Cerebellar cortex (tissue), 1 donor: ENCODE measurements at regions not wholly inside any gene's neighbourhood (a gene's known extent, or its start where the extent isn't known, plus 50 kb on each side); places are given as distances from the start of the nearest gene placed in this dataset.
"Not testable (repeated sequence)": the region's sequence is repeated elsewhere in the genome, so short reads cannot be mapped to it uniquely, and the experiment has no call there.

Source experiments
- DNase-seq: peaks from one replicate; pipeline ENCODE4 v3.0.0-alpha.2; 2015; ENCODE audit warnings: low spot score

DNA sequence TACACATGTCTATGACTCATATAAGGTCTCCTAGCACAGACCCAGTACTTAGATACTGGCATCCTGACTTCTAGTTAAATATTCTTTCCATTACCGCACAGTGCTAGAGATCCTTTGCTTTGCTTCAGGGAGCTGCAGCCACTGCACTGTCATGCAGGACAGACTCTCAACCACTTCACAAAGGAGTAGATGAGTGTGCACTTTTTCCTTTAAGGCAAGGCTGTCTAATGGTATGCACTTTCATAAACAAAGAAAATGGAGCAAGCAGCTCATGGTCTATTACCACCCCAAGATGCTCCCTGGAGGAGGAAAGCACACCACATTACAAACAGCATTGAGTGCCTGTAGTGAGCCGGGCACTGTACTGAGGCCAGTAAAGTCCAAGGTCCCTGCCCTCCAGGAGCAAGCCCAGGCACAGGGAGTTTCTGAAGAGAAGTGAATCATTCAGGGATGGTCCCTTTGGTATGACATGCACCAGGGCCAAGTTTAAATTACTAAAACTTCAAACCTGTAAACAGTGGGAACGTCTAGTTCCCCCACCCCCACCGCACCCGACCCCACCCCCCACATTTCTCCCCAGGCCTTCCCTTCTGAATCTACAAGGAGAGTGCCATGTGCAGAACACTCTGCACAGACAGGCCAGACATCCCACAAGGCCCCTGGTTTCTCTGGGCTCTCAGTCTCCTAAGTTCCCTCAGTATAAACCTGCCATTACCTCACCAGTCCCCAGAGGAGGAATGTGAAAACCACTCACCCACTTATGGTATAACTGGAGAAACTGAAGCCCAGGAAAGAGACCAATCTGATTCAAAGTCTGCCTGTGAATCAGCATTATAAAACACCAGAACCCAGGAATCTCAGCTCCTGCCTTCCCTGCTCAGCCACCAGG is 107.8 kb upstream of the BCL6 start:
- DNase-seq, result no peak

GRCh38 chr3:187855131-187855530 is 109.9 kb upstream of the BCL6 start:
- no peak for DNase-seq

DNA sequence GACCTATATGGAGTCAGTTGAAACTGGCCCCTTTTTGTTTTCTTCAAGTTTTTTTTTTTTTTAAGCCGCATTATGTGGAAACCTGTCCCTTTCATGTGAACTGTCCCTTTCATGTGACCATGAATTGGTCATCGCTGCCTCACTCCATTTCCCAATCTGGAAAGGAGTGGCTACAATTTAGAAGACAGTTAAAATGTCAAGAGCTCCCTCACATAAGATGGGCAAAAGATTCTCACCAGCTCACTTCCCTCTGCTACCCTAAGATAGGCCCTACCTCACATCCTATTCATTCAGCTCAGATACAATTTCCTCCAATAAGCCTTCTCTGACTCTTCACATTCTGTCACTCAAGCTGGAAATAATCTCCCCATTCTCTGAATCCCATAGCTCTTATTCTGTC is 111.3 kb upstream of the BCL6 start:
- DNase-seq, result no peak

DNA sequence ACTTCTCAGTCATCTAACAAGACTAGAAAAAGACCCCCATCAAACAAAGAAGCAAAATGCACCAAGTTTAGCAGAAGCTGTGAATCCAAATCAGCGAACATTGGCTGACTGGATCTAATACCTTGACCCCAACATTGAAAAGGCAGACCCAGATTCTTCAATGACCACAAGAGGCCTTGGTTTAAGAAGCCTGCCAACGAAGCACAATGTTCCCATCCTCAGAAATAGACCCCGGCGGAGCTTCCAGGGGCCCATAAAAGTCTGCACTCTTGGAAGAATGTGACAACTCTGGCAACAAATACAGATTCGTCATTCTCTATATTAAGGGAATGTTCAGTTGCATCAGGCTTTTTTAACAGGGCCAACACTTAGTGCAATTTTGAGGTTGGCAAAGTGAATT is 112.8 kb upstream of the BCL6 start:
- no peak for DNase-seq

- DNase-seq, result no peak
Measured at GRCh38 chr3:187858711-187859110, 113.4 kb upstream of the BCL6 start.

DNA sequence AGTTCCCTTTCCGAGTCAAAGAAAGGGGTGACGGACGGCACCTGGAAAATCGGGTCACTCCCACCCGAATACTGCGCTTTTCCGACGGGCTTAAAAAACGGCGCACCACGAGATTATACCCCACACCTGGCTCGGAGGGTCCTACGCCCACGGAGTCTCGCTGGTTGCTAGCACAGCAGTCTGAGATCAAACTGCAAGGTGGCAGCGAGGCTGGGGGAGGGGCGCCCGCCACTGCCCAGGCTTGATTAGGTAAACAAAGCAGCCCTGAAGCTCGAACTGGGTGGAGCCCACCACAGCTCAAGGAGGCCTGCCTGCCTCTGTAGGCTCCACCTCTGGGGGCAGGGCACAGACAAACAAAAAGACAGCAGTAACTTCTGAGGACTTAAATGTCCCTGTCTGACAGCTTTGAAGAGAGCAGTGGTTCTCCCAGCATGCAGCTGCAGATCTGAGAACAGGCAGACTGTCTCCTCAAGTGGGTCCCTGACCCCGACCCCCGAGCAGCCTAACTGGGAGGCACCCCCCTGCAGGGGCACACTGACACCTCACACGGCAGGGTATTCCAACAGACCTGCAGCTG is 117.5 kb upstream of the BCL6 start:
- DNase-seq, result not testable (repeated sequence)

- no peak for DNase-seq
Measured at GRCh38 chr3:187870360-187871203, 125.3 kb upstream of the BCL6 start.

DNA sequence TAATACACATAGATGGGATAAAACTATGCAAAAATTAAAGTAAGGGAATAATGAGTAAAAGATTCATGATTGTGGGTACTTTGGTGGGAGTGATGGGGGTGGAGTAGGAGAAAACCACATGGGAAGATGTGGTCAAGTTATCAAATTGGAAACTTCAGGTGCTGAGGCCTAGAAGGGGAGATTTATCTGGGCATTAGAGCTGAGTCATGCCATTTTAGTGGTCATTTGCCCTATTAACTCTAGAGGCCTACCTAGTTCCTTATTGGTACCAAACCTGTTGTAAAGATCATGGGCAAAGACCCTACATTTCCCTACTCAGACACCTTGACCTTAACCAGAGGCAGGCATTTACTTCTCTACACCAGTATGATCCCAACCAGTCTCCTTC is 125.9 kb upstream of the BCL6 start:
- no peak for DNase-seq

- DNase-seq, result no peak
Measured at GRCh38 chr3:187871848-187872247, 126.6 kb upstream of the BCL6 start.

- DNase-seq, result no peak
Measured at GRCh38 chr3:187873843-187874242, 128.6 kb upstream of the BCL6 start.

- no peak for DNase-seq
Measured at GRCh38 chr3:187875863-187876262, 130.6 kb upstream of the BCL6 start.

DNA sequence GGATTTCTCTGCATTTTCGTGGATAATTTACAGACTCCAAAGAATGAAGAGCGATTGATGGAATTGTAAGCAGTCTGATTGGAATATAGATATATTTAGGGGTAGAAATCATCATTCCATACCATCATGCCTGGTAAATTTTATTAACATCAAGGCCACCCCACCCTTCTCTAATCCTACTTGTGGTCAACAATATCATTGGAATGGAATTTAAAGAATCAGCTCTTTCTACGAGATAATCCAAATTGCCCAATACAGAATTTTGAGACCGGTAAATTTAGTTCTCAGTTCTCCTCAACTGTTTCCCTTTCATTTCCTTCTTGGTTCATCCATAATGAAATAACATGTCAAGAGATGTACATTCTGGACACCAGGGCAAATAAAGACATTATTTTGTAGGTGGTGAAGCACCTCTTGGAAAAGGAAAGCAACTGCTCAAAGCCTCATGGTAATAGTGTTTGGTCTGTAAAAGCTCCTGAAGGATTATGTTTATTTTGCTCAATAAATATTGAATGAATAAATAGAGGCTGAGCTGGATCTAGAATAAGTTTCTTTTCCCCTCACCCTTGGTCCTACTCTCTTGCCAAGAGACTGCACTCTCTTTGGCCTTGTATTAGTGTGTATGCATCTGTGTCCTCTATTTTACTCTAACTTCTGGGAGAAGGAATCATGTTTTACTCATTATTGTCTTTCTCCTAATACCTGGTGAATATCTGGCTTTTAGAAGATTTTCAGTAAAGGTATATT is 133.7 kb upstream of the BCL6 start:
- no peak for DNase-seq

DNA sequence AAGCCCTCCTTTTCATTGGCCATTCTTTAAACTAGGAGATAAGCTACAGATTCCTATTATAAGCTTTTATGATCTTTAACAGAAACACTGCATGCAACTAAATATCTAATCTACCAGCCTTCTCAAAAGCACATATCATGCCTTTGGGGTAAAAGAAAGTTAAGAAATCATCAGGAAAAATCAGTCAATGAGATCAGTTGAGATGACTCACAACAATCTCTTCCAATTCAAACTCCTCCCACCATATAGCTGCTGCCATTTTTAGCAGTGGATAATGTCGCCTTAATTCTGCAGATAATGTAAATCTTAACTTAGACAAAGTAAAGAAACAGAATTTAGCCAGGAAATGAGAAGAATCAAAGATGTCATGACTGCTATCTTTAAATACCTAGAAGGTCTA is 135.2 kb upstream of the BCL6 start:
- DNase-seq, result no peak

DNA sequence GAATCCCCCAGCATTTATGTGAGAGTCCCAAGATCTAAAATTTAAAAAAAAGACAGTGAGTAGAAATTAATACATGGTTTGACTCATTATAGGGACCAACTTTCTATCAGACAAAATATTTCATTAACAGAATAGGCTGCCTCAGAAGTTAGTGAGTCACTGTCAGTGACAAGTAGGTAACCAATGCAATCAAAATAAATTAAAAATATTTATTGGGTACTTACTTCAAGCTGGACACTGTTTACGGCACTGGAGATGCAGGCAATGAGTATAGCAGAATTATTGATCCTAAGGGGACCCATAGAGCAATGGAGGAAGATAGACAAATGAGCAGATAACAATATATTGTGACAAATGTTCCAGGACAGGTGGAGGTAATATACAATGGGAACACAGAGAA is 135.6 kb upstream of the BCL6 start:
- no peak for DNase-seq

- DNase-seq, result no peak
Measured at GRCh38 chr3:187888701-187889100, 143.4 kb upstream of the BCL6 start.

DNA sequence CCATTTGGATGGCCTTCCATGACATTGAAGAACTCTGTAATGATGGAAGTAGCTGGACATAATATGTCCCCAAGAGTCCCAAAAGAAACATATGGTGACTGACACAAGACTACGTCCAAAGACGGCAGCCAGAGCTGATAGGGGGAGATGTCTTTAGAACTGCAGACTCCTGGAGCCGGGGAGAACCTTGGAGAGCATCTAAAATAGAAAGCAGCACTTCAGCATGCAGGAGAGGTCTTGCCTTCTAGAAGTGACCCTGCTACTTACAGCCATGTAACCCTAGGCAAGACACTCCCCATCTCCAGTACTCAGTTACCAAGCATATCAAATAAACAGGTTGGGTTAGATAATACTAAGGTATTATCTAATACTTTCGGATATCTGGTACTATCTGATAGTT is 143.8 kb upstream of the BCL6 start:
- DNase-seq, result no peak

DNA sequence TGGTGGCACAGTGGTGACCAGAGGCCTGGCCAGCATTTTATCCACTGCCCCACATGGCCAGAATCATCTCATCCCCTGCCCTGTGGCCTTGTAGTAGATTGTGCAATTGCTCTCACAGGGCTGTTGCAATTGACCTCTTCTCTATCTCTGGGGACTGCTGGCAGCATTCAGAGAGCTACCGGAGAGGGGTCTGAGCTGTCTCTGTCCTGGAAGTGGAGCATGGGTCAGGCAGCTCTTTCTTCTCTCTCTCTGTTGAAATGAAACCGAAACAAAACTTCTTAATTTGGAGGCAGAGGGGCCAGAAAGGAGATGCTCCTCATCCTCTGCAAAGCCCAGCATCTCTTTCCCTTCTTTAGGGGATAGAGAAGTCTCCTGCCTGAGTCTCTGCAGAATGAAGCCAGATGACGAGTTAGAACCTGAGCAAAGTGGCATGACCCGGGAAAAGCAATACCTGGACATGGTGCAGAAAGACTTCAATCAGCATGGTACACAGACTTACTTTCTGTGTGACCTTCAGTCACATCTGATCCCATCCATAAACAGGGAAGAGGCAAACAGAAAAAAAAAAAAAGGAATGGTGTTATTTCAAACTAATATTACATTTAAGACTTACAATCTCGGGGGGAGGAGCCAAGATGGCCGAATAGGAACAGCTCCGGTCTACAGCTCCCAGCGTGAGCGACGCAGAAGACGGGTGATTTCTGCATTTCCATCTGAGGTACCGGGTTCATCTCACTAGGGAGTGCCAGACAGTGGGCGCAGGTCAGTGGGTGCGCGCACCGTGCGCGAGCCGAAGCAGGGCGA is 144.5 kb upstream of the BCL6 start:
- DNase-seq, result no peak

DNA sequence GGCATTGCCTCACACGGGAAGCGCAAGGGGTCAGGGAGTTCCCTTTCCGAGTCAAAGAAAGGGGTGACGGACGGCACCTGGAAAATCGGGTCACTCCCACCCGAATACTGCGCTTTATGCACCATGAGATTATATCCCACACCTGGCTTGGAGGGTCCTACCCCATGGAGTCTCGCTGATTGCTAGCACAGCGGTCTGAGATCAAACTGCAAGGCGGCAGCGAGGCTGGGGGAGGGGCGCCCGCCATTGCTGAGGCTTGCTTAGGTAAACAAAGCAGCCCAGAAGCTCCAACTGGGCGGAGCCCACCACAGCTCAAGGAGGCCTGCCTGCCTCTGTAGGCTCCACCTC is 145.1 kb upstream of the BCL6 start:
- not testable (repeated sequence) for DNase-seq

GRCh38 chr3:187896646-187897045 is 151.4 kb upstream of the BCL6 start:
- DNase-seq, result no peak

DNA sequence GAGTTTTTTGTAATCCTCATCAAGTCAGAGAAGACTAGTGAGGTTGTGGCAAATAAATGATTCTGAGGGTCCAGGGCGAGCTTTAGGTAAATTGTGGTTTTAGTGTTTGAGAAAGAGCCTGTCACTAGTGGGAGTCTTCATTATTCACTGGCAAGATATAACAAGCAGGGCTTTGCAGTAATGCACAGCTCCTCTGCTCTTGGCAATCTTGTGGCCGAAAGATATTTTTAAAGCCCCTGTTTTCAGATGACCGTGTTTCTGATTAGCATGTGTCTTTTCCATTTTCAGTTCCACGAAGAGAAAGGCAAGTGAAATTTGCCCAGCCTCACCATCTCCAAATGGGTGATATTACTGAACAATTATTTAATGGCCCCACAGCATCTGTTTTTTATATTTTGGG is 154.0 kb upstream of the BCL6 start:
- DNase-seq, result no peak

- no peak for DNase-seq
Measured at GRCh38 chr3:187900993-187901755, 155.9 kb upstream of the BCL6 start.
